Astrocyte (in vitro differentiated cells and primary cell): ENCODE measurements at regions not wholly inside any gene's neighbourhood (a gene's known extent, or its start where the extent isn't known, plus 50 kb on each side); places are given as distances from the start of the nearest gene placed in this dataset.

Source experiments
- DNase-seq: peaks from one replicate; pipeline ENCODE4 v3.0.0-alpha.2; 2010; ENCODE audit warnings: low read depth
- FAIRE-seq: peaks from 2 replicates; lab custom pipeline; 2011; peaks lifted over from hg19 to GRCh38; lab: Jason Lieb, UNC
- H2AFZ ChIP-seq: 2 replicates; pipeline ENCODE4 v1.6.0; 2012; ENCODE audit warnings: low read depth, low read length, inconsistent platforms
- H3K27ac ChIP-seq: 2 replicates; pipeline ENCODE4 v1.5.1; 2011; ENCODE audit warnings: low read depth, low read length, inconsistent platforms
- H3K27me3 ChIP-seq: 2 replicates; pipeline ENCODE4 v1.6.0; 2011; ENCODE audit warnings: low read length, inconsistent platforms; ENCODE audit not compliant: insufficient read depth
- H3K36me3 ChIP-seq: 2 replicates; pipeline ENCODE4 v1.5.1; 2011; ENCODE audit warnings: low read length, inconsistent platforms; ENCODE audit not compliant: insufficient read depth
- H3K4me1 ChIP-seq: 2 replicates; pipeline ENCODE4 v1.5.1; 2011; ENCODE audit warnings: low read length, inconsistent platforms; ENCODE audit not compliant: insufficient read depth
- H3K4me2 ChIP-seq: 2 replicates; pipeline ENCODE4 v1.6.0; 2012; ENCODE audit warnings: low read length, inconsistent platforms
- H3K4me3 ChIP-seq: 2 replicates; pipeline ENCODE4 v1.5.1; 2011; ENCODE audit warnings: low read depth, mild to moderate bottlenecking, low read length, inconsistent platforms; ENCODE audit not compliant: insufficient read depth
- H3K79me2 ChIP-seq: 2 replicates; pipeline ENCODE4 v1.6.0; 2012; ENCODE audit warnings: mild to moderate bottlenecking, low read length, inconsistent platforms; ENCODE audit not compliant: insufficient read depth
- H3K9ac ChIP-seq: 2 replicates; pipeline ENCODE4 v1.6.0; 2012; ENCODE audit warnings: mild to moderate bottlenecking, low read length, inconsistent platforms
- H3K9me3 ChIP-seq: 2 replicates; pipeline ENCODE4 v1.5.1; 2012; ENCODE audit warnings: low read depth, mild to moderate bottlenecking, low read length, inconsistent platforms; ENCODE audit not compliant: insufficient read depth
- H4K20me1 ChIP-seq: 2 replicates; pipeline ENCODE4 v1.6.0; 2012; ENCODE audit warnings: low read length, inconsistent platforms; ENCODE audit not compliant: insufficient read depth
- H3K27ac Mint-ChIP-seq: one replicate; pipeline ENCODE4 v1.8.0; 2021; ENCODE audit warnings: mild to moderate bottlenecking, mixed read lengths; ENCODE audit not compliant: unreplicated experiment
- H3K27me3 Mint-ChIP-seq: one replicate; pipeline ENCODE4 v1.8.0; 2021; ENCODE audit warnings: low read depth, mixed read lengths; ENCODE audit not compliant: unreplicated experiment
- H3K36me3 Mint-ChIP-seq: one replicate; pipeline ENCODE4 v1.8.0; 2021; ENCODE audit warnings: low read depth, mixed read lengths; ENCODE audit not compliant: unreplicated experiment
- H3K4me1 Mint-ChIP-seq: one replicate; pipeline ENCODE4 v1.8.0; 2021; ENCODE audit warnings: low read depth, mixed read lengths; ENCODE audit not compliant: unreplicated experiment
- H3K4me3 Mint-ChIP-seq: one replicate; pipeline ENCODE4 v1.8.0; 2021; ENCODE audit warnings: mild to moderate bottlenecking, moderate library complexity, mixed read lengths; ENCODE audit not compliant: unreplicated experiment
- H3K9me3 Mint-ChIP-seq: one replicate; pipeline ENCODE4 v1.8.0; 2021; ENCODE audit warnings: mild to moderate bottlenecking, mixed read lengths; ENCODE audit not compliant: unreplicated experiment
- CTCF ChIP-seq: IDR thresholded peaks from 2 replicates; pipeline ENCODE4 v1.5.1; 2011; ENCODE audit warnings: low read depth, mild to moderate bottlenecking, inconsistent platforms, low read length, moderate library complexity; ENCODE audit not compliant: insufficient read depth
- EZH2 ChIP-seq: IDR thresholded peaks from 2 replicates; pipeline ENCODE4 v1.6.1; 2012; ENCODE audit warnings: mild to moderate bottlenecking, low read length, inconsistent platforms; ENCODE audit not compliant: insufficient read depth

GRCh38 chr12:23193552-23193951 lies 568.6 kb downstream of the ETNK1 start:
- no peaks in the 10 kb centered on the region for H3K27me3 Mint-ChIP-seq
- H2AFZ ChIP-seq: no peak overlapping the region
- H3K9ac ChIP-seq: no peak overlapping the region
- H3K9me3 Mint-ChIP-seq: peaks cover 4% of the 10 kb centered on the region
- no peak for FAIRE-seq
- H3K36me3 ChIP-seq: no peaks in the 10 kb centered on the region
- H3K9me3 ChIP-seq: no peaks in the 10 kb centered on the region
- no peaks in the 10 kb centered on the region for H3K79me2 ChIP-seq
- H4K20me1 ChIP-seq: no peaks in the 10 kb centered on the region
- H3K4me3 Mint-ChIP-seq: no peak overlapping the region
- no peaks in the 10 kb centered on the region for H3K36me3 Mint-ChIP-seq
- H3K4me1 Mint-ChIP-seq: no peaks in the 10 kb centered on the region
- no peak overlapping the region for H3K27ac ChIP-seq
- no peak for TF ChIP-seq EZH2
- TF ChIP-seq CTCF: no peak
- no peaks in the 10 kb centered on the region for H3K27me3 ChIP-seq
- no peaks in the 10 kb centered on the region for H3K4me1 ChIP-seq
- no peak overlapping the region for H3K4me2 ChIP-seq
- DNase-seq: no peak
- H3K27ac Mint-ChIP-seq: no peak overlapping the region
- H3K4me3 ChIP-seq: no peak overlapping the region

- no peak overlapping the region for H3K4me3 Mint-ChIP-seq
- H3K36me3 ChIP-seq: no peaks in the 10 kb centered on the region
- no peaks in the 10 kb centered on the region for H3K36me3 Mint-ChIP-seq
- no peaks in the 10 kb centered on the region for H3K27me3 Mint-ChIP-seq
- DNase-seq (peak; percentile 8), FAIRE-seq (no peak)
- no peak overlapping the region for H3K27ac ChIP-seq
- H3K27me3 ChIP-seq: no peaks in the 10 kb centered on the region
- no peaks in the 10 kb centered on the region for H3K4me1 Mint-ChIP-seq
- no peaks in the 10 kb centered on the region for H4K20me1 ChIP-seq
- no peaks in the 10 kb centered on the region for H3K9me3 ChIP-seq
- H3K4me1 ChIP-seq: no peaks in the 10 kb centered on the region
- H3K4me2 ChIP-seq: no peak overlapping the region
- TF ChIP-seq EZH2: no peak
- no peak for TF ChIP-seq CTCF
- H3K4me3 ChIP-seq: no peak overlapping the region
- H3K9ac ChIP-seq: no peak overlapping the region
- no peak overlapping the region for H2AFZ ChIP-seq
- no peaks in the 10 kb centered on the region for H3K79me2 ChIP-seq
- H3K27ac Mint-ChIP-seq: no peak overlapping the region
- peaks cover 7% of the 10 kb centered on the region for H3K9me3 Mint-ChIP-seq
These were observed 572.3 kb downstream of the ETNK1 start for GRCh38 chr12:23197266-23197665.

GRCh38 chr12:23202728-23203127 lies 577.8 kb downstream of the ETNK1 start:
- no peaks in the 10 kb centered on the region for H3K27me3 Mint-ChIP-seq
- H3K9me3 ChIP-seq: no peaks in the 10 kb centered on the region

More at GRCh38 chr12:23202728-23203127, 577.8 kb downstream of the ETNK1 start:
- no peak overlapping the region for H3K4me3 Mint-ChIP-seq
- H2AFZ ChIP-seq: no peak overlapping the region
- no peak overlapping the region for H3K9ac ChIP-seq
- H3K4me3 ChIP-seq: no peak overlapping the region
- no peak overlapping the region for H3K27ac ChIP-seq
- no peaks in the 10 kb centered on the region for H4K20me1 ChIP-seq
- no peak for FAIRE-seq
- H3K4me1 ChIP-seq: no peaks in the 10 kb centered on the region
- no peaks in the 10 kb centered on the region for H3K4me1 Mint-ChIP-seq
- H3K36me3 Mint-ChIP-seq: no peaks in the 10 kb centered on the region
- no peaks in the 10 kb centered on the region for H3K27me3 ChIP-seq
- TF ChIP-seq EZH2 (no peak), CTCF (no peak)
- H3K36me3 ChIP-seq: no peaks in the 10 kb centered on the region
- H3K27ac Mint-ChIP-seq: no peak overlapping the region
- H3K79me2 ChIP-seq: no peaks in the 10 kb centered on the region
- H3K9me3 Mint-ChIP-seq: peaks cover 3% of the 10 kb centered on the region
- no peak overlapping the region for H3K4me2 ChIP-seq
- no peak for DNase-seq
